HepG2 (cell line): ENCODE measurements at regions not wholly inside any gene's neighbourhood (a gene's known extent, or its start where the extent isn't known, plus 50 kb on each side); places are given as distances from the start of the nearest gene placed in this dataset.

Source experiments
- ATAC-seq: fragments of 200-7000 bp; cut with Tn5 transposase; 3 replicates; pipeline ENCODE4 v1.9.1; 2020; ENCODE audit warnings: mild to moderate bottlenecking, moderate library complexity
- BruUV-seq: library from RNA; stranded (reverse); fragments of 400-500 nt; replicated peaks from 2 replicates; lab custom pipeline; 2021; lab: Mats Ljungman, UMichigan
- CTCF ChIA-PET: fragments of 300-600 bp; formaldehyde crosslinking; extraction: SDS; loops from one replicate; lab custom pipeline; 2021; ENCODE audit warnings: low total read pairs, inconsistent platforms, low intra/inter-chr PET ratio; lab: Yijun Ruan, JAX
- POLR2A ChIA-PET: fragments of 350-600 bp; sonication (Branson Sonifier 250); formaldehyde crosslinking; loops from one replicate; lab custom pipeline; 2020; ENCODE audit warnings: antibody characterized with exemption, inconsistent platforms; lab: Yijun Ruan, JAX
- DNase-seq: peaks from one replicate; pipeline ENCODE4 v3.0.0-alpha.2; 2015; ENCODE audit warnings: low spot score
- FAIRE-seq: peaks from 3 replicates; lab custom pipeline; 2011; peaks lifted over from hg19 to GRCh38; lab: Jason Lieb, UNC
- H2AFZ ChIP-seq: one replicate; pipeline ENCODE4 v1.6.1; 2011; ENCODE audit warnings: low read length, inconsistent platforms
- H3K27ac ChIP-seq: fragments of 300-600 bp; 3 replicates; pipeline ENCODE4 v1.8.0; 2011; ENCODE audit warnings: mixed run types, mild to moderate bottlenecking, mixed read lengths, low read length, inconsistent platforms; ENCODE audit not compliant: insufficient read depth; ENCODE audit errors: extremely low read length
- H3K27me3 ChIP-seq, 2 experiments: fragments of 200-600 bp in 1 of 2; 2 replicates in 1 of 2; 3 replicates in 1 of 2; pipeline versions ENCODE4 v1.6.0 to v1.8.0; 2011; ENCODE audit warnings: low read length in 2 of 2, mild to moderate bottlenecking in 2 of 2, moderate library complexity in 2 of 2, inconsistent platforms in 1 of 2; ENCODE audit not compliant: insufficient read depth in 2 of 2, control insufficient read depth in 1 of 2
- H3K36me3 ChIP-seq, 2 experiments: fragments of 200-600 bp in 1 of 2; replicated peaks in 1 of 2; 2 replicates in 1 of 2; 3 replicates in 1 of 2; pipeline versions ENCODE4 v1.5.1 to v1.8.0; 2011; ENCODE audit warnings: low read length in 2 of 2, inconsistent platforms in 1 of 2; ENCODE audit not compliant: insufficient read depth in 2 of 2, control insufficient read depth in 1 of 2
- H3K4me1 ChIP-seq: 2 replicates; pipeline ENCODE4 v1.5.1; 2012; ENCODE audit warnings: low read length, inconsistent platforms; ENCODE audit not compliant: insufficient read depth
- H3K4me2 ChIP-seq: 2 replicates; pipeline ENCODE4 v1.6.0; 2011; ENCODE audit warnings: low read depth, low read length, inconsistent platforms
- H3K4me3 ChIP-seq, 3 experiments: fragments of 200-600 bp in 1 of 3; sonication (generic), shearing (Covaris generic) in 1 of 3; replicated peaks in 1 of 3; 2 replicates each; pipeline ENCODE4 v1.5.1; 2011 to 2016; ENCODE audit warnings: low read length in 3 of 3, inconsistent platforms in 2 of 3, low read depth in 2 of 3, mild to moderate bottlenecking in 2 of 3, control low read depth in 1 of 3, mixed read lengths in 1 of 3; ENCODE audit not compliant: insufficient read depth in 1 of 3
- H3K79me2 ChIP-seq: one replicate; pipeline ENCODE4 v1.6.1; 2011; ENCODE audit warnings: low read length, inconsistent platforms; ENCODE audit not compliant: insufficient read depth
- H3K9ac ChIP-seq: 2 replicates; pipeline ENCODE4 v1.6.0; 2011; ENCODE audit warnings: mild to moderate bottlenecking, low read depth, low read length, inconsistent platforms; ENCODE audit not compliant: insufficient read depth
- H3K9me3 ChIP-seq: 2 replicates; pipeline ENCODE4 v1.5.1; 2012; ENCODE audit warnings: mild to moderate bottlenecking, low read length
- H4K20me1 ChIP-seq: 2 replicates; pipeline ENCODE4 v1.6.0; 2011; ENCODE audit warnings: inconsistent platforms, mild to moderate bottlenecking, low read length, moderate library complexity; ENCODE audit not compliant: insufficient read depth
- CEBPG ChIP-seq: IDR thresholded peaks from 2 replicates; pipeline ENCODE4 v1.6.1; 2016
- ISL2 ChIP-seq: sonication (generic); formaldehyde crosslinking; IDR thresholded peaks from 2 replicates; pipeline ENCODE4 v1.5.0; 2020; ENCODE audit warnings: missing genetic modification reagents
- MAFF ChIP-seq: IDR thresholded peaks from 2 replicates; pipeline ENCODE4 v1.6.1; 2011; ENCODE audit warnings: low read depth, low read length, improper control_type of control experiment
- SMC3 ChIP-seq: IDR thresholded peaks from 2 replicates; pipeline ENCODE4 v1.6.1; 2011; ENCODE audit warnings: low read length, improper control_type of control experiment
- STAG1 ChIP-seq: sonication (generic); formaldehyde crosslinking; IDR thresholded peaks from 2 replicates; pipeline ENCODE4 v1.4.0; 2020; ENCODE audit warnings: missing genetic modification reagents
- ZC3H13 ChIP-seq: sonication (generic); formaldehyde crosslinking; IDR thresholded peaks from 2 replicates; pipeline ENCODE4 v1.8.1; 2023; ENCODE audit warnings: mild to moderate bottlenecking, missing genetic modification reagents, moderate library complexity
- ZNF121 ChIP-seq: sonication (generic); formaldehyde crosslinking; IDR thresholded peaks from 2 replicates; pipeline ENCODE4 v1.5.0; 2020; ENCODE audit warnings: mild to moderate bottlenecking, missing genetic modification reagents
- ZNF549 ChIP-seq: sonication (generic); formaldehyde crosslinking; IDR thresholded peaks from 2 replicates; pipeline ENCODE4 v1.5.0; 2020; ENCODE audit warnings: missing genetic modification reagents
- ZNF563 ChIP-seq: sonication (generic); formaldehyde crosslinking; IDR thresholded peaks from 2 replicates; pipeline ENCODE4 v1.8.0; 2022; ENCODE audit warnings: mild to moderate bottlenecking, moderate library complexity, missing genetic modification reagents
- ZSCAN31 ChIP-seq: sonication (generic); formaldehyde crosslinking; IDR thresholded peaks from 2 replicates; pipeline ENCODE4 v1.5.0; 2020; ENCODE audit warnings: low read depth, mild to moderate bottlenecking, missing genetic modification reagents
- WGBS: methylation state at CpG from one replicate; pipeline ENCODE4 v1.1.6; 2017; ENCODE audit warnings: low lambda C conversion rate; 5-methylcytosine and 5-hydroxymethylcytosine counted together
- in situ Hi-C: cut with HindIII; loops from 2 replicates; pipeline ENCODE4 v1.10.0; 2017; ENCODE audit warnings: low pct_unique_long_range_greater_than_20kb; ENCODE audit not compliant: extremely low pct_ligation_motif_present
- intact Hi-C: fragments of 100-400 bp; cut with micrococcal nuclease; formaldehyde crosslinking; loops from one replicate; pipeline ENCODE4 v1.10.0; 2022; ENCODE audit not compliant: unreplicated experiment
- TF ChIP-seq, protein P1 (sequence below): sonication (generic); formaldehyde crosslinking; IDR thresholded peaks from 2 replicates; pipeline ENCODE4 v1.5.0; 2020; ENCODE audit warnings: mild to moderate bottlenecking, missing genetic modification reagents, moderate library complexity
- TF ChIP-seq, protein P2 (sequence below): sonication (generic); formaldehyde crosslinking; IDR thresholded peaks from 2 replicates; pipeline ENCODE4 v1.5.0; 2020; ENCODE audit warnings: mild to moderate bottlenecking, missing genetic modification reagents, borderline replicate concordance

DNA sequence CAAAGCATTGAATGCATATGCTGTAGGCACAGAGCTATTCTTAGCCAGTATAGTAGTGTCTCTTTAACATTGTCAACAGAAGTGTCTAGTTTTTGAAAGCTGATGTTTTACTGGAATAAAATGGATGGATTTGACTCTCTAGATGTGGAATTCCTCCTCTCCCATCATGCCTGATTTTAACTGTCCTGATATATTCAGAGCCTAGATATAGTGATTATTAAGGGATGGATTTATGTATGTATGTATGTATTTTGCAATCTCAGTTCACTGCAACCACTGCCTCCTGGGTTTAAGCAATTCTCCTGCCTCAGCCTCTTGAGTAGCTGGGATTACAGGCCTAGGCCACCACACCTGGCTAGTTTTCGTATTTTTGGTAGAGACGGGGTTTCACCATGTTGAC, 144.8 kb upstream of the NAV3 start:
- WGBS: 42% methylated on average over 2 of the region's 2 CpGs
- Histone ChIP-seq H3K79me2 (no peaks in the 10 kb centered on the region), H3K27me3 (no peaks in the 10 kb centered on the region), H4K20me1 (no peaks in the 10 kb centered on the region), H3K4me1 (no peaks in the 10 kb centered on the region), H3K4me3 (no peak overlapping the region), H3K9ac (no peak overlapping the region), H2AFZ (no peak overlapping the region), H3K27ac (no peak overlapping the region), H3K36me3 (no peaks in the 10 kb centered on the region), H3K9me3 (no peaks in the 10 kb centered on the region), H3K4me2 (no peak overlapping the region)
- BruUV-seq: no TSS peak
- intact Hi-C loops (loop anchor here (1.0 to 5.0 kb wide), 2 partner anchors 534 to 1064 kb away; no protein-coding TSS in a partner anchor), in situ Hi-C loops (loop anchor here (10.0 to 25.0 kb wide), 2 partner anchors 531 to 1074 kb away; no protein-coding TSS in a partner anchor)
- no peak for FAIRE-seq
- CTCF ChIA-PET: interaction anchor here (1.3 kb wide), 1 partner anchor 533 kb away, joined by 4 read pairs; no protein-coding TSS in a partner anchor
- no peak for DNase-seq
- TF ChIP-seq ZNF563 (CRISPR knock-in tag) (no peak), ZSCAN31 (CRISPR knock-in tag) (no peak)
- POLR2A ChIA-PET: no interaction called here
- no peak for ATAC-seq

DNA sequence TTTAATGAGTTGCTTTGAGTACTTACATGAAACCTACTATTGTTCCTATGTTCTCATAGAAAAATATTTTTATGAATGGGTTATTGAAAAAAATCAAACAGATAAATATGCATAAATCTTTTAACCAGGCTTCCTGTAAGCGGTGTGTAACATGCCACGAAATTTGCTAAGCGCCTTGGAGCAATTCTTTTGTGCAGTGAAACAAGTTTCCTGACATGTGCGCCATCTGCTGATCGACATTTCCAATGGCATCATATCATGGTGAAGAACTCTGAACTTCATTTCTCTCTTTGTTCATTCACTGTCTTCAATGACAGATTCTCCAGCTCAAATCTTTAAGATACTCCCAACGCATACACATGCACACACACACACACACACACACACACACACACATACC, 145.6 kb upstream of the NAV3 start:
- H3K4me2 ChIP-seq: no peak overlapping the region
- in situ Hi-C loops: loop anchor here (10.0 to 25.0 kb wide), 2 partner anchors 530 to 1073 kb away; no protein-coding TSS in a partner anchor
- no peaks in the 10 kb centered on the region for H3K27me3 ChIP-seq
- H2AFZ ChIP-seq: no peak overlapping the region
- ChIA-PET POLR2A (no interaction called here), CTCF (interaction anchor here (1.3 to 1.5 kb wide), 2 partner anchors 532 to 635 kb away, joined by 4 to 8 read pairs; no protein-coding TSS in a partner anchor)
- no TSS peak for BruUV-seq
- 6% methylated on average over 6 of the region's 6 CpGs for WGBS
- H3K4me3 ChIP-seq: no peak overlapping the region
- H3K36me3 ChIP-seq: no peaks in the 10 kb centered on the region
- H3K9ac ChIP-seq: no peak overlapping the region
- H3K27ac ChIP-seq: no peak overlapping the region
- no peaks in the 10 kb centered on the region for H4K20me1 ChIP-seq
- intact Hi-C loops: loop anchor here (1.0 to 5.0 kb wide), 2 partner anchors 533 to 1063 kb away; no protein-coding TSS in a partner anchor
- ATAC-seq (peak; percentile 74), FAIRE-seq (peak; percentile 92), DNase-seq (peak; percentile 56)
- H3K79me2 ChIP-seq: no peaks in the 10 kb centered on the region
- no peaks in the 10 kb centered on the region for H3K9me3 ChIP-seq
- H3K4me1 ChIP-seq: no peaks in the 10 kb centered on the region
- TF ChIP-seq CEBPG (peak; percentile 15; the same call in 1 of the 2 replicates), STAG1 (peak; percentile 64), ZNF549 (CRISPR knock-in tag) (no peak), SMC3 (peak; percentile 67), MAFF (no peak), ISL2 (CRISPR knock-in tag) (no peak), ZNF121 (CRISPR knock-in tag) (no peak), ZC3H13 (no peak)
- TF ChIP-seq, protein P1, sequence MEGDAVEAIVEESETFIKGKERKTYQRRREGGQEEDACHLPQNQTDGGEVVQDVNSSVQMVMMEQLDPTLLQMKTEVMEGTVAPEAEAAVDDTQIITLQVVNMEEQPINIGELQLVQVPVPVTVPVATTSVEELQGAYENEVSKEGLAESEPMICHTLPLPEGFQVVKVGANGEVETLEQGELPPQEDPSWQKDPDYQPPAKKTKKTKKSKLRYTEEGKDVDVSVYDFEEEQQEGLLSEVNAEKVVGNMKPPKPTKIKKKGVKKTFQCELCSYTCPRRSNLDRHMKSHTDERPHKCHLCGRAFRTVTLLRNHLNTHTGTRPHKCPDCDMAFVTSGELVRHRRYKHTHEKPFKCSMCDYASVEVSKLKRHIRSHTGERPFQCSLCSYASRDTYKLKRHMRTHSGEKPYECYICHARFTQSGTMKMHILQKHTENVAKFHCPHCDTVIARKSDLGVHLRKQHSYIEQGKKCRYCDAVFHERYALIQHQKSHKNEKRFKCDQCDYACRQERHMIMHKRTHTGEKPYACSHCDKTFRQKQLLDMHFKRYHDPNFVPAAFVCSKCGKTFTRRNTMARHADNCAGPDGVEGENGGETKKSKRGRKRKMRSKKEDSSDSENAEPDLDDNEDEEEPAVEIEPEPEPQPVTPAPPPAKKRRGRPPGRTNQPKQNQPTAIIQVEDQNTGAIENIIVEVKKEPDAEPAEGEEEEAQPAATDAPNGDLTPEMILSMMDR (CRISPR knock-in tag): peak; percentile 74
- TF ChIP-seq, protein P2, sequence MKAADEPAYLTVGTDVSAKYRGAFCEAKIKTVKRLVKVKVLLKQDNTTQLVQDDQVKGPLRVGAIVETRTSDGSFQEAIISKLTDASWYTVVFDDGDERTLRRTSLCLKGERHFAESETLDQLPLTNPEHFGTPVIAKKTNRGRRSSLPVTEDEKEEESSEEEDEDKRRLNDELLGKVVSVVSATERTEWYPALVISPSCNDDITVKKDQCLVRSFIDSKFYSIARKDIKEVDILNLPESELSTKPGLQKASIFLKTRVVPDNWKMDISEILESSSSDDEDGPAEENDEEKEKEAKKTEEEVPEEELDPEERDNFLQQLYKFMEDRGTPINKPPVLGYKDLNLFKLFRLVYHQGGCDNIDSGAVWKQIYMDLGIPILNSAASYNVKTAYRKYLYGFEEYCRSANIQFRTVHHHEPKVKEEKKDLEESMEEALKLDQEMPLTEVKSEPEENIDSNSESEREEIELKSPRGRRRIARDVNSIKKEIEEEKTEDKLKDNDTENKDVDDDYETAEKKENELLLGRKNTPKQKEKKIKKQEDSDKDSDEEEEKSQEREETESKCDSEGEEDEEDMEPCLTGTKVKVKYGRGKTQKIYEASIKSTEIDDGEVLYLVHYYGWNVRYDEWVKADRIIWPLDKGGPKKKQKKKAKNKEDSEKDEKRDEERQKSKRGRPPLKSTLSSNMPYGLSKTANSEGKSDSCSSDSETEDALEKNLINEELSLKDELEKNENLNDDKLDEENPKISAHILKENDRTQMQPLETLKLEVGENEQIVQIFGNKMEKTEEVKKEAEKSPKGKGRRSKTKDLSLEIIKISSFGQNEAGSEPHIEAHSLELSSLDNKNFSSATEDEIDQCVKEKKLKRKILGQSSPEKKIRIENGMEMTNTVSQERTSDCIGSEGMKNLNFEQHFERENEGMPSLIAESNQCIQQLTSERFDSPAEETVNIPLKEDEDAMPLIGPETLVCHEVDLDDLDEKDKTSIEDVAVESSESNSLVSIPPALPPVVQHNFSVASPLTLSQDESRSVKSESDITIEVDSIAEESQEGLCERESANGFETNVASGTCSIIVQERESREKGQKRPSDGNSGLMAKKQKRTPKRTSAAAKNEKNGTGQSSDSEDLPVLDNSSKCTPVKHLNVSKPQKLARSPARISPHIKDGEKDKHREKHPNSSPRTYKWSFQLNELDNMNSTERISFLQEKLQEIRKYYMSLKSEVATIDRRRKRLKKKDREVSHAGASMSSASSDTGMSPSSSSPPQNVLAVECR: no peak
